H4 (cell line): ENCODE measurements at regions not wholly inside any gene's neighbourhood (a gene's known extent, or its start where the extent isn't known, plus 50 kb on each side); places are given as distances from the start of the nearest gene placed in this dataset.
"Not testable (repeated sequence)": the region's sequence is repeated elsewhere in the genome, so short reads cannot be mapped to it uniquely, and the experiment has no call there.

ENCODE experiments used
- DNase-seq: peaks from one replicate; pipeline ENCODE4 v3.0.0-alpha.2; 2015; ENCODE audit warnings: low spot score

- not testable (repeated sequence) for DNase-seq
These were observed 119.5 kb downstream of the IGLL1 start for GRCh38 chr22:23460517-23461031.

- not testable (repeated sequence) for DNase-seq
These were observed 120.2 kb downstream of the IGLL1 start for GRCh38 chr22:23459645-23460516.

DNA sequence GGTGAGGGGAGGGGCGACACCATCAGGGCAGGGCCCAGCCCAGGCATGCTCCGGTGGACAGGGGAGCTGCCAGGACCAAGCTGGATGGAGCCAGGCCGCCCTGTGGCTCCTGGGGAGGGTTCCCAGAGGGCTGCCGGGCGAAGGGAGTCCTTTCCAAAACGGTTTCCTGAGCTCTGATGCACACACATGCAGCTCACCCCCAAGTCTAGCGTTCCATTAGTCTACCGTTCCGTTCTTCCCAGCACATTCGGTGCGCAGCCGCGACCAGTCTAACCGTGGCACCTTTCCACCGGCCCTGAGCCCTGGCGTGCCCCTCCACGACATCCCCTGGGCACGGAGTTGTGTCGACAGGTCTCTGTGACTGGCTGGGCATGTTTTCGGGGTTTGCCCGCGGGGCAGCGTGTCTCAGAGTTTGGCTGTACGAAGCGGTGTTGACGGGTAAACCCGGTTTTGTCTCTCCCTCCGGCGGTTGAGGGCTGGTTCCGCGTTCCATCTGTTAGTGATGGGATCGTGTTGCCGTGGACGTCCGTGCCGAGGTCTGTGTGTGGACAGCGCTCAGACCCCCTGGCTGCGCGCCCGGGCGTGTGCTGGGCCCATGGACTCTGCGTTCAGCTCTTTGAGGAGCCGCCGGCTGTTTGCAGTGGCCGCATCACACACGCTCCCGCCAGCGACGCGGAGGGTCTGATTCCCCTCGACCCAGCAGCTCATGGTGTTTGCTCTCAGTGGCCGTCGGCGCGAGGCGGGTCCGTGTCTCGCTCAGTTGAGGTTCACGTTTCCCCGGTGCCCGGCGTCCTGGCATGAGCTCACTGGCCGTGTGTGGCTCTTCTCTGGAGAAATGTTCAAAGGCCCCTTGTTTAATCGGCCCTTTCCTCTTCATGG lies 121.2 kb downstream of the IGLL1 start:
- no peak for DNase-seq

GRCh38 chr22:23457380-23457985 lies 122.6 kb downstream of the IGLL1 start:
- DNase-seq, result no peak

- not testable (repeated sequence) for DNase-seq
These were observed 123.3 kb downstream of the IGLL1 start for GRCh38 chr22:23456666-23457379.

DNA sequence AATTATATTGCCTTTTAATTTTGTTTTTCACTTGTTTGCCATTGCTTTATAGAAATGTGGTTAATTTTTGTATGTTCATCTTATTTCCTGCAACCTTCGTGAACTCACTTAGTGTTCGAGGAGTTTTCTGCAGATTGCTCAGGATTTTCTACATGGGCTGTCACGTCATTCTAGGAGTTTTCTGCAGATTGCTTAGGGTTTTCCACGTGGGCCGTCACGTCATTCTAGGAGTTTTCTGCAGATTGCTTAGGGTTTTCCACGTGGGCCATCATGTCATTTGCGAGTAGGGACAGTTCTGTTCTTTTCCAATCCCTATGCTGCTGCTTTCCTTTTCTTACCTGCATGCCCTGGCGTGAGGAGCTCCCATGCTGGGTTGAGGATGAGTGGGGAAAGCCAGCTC lies 125.7 kb downstream of the IGLL1 start:
- DNase-seq, result not testable (repeated sequence)

DNA sequence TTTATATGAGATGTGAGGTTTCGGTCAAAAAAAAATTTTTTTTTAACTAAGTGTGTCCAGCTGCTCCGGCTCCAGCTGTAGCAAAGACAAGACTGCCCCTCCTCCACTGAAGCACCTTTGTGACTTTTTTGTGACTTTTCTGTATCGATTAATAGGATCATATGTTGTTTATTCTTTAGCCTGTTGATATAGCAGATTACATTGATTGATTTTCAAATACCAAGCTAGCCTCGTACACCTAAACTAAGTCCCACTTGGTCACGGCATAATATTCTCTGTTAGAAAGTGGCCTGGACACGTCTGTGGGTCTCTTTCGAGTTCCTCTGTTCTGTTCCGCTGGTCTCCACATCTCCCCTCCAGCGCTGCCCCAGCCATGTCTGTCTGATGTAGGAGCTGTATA lies 126.8 kb downstream of the IGLL1 start:
- no peak for DNase-seq

- DNase-seq, result no peak
These were observed 127.7 kb downstream of the IGLL1 start for GRCh38 chr22:23452231-23453010.

GRCh38 chr22:23451452-23452230 lies 128.4 kb downstream of the IGLL1 start:
- not testable (repeated sequence) for DNase-seq

GRCh38 chr22:23450821-23451220 lies 129.3 kb downstream of the IGLL1 start:
- not testable (repeated sequence) for DNase-seq

DNA sequence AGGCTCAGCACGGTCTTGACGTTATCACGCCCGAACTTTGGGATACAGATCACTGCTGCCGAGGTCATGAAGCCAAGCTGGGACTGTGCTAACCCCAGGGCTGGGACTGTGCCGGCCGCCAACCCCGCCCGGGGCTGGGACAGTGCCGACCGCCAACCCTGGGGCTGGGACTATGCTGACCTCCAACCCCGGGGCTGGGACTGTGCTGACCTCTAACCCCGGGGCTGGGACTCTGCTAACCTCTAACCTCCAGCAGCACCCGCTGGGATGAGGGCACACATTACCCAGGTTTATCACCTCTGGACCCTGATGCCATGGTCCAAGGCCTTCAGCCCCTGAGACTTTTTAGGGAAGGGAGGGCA lies 129.7 kb downstream of the IGLL1 start:
- DNase-seq, result no peak

DNA sequence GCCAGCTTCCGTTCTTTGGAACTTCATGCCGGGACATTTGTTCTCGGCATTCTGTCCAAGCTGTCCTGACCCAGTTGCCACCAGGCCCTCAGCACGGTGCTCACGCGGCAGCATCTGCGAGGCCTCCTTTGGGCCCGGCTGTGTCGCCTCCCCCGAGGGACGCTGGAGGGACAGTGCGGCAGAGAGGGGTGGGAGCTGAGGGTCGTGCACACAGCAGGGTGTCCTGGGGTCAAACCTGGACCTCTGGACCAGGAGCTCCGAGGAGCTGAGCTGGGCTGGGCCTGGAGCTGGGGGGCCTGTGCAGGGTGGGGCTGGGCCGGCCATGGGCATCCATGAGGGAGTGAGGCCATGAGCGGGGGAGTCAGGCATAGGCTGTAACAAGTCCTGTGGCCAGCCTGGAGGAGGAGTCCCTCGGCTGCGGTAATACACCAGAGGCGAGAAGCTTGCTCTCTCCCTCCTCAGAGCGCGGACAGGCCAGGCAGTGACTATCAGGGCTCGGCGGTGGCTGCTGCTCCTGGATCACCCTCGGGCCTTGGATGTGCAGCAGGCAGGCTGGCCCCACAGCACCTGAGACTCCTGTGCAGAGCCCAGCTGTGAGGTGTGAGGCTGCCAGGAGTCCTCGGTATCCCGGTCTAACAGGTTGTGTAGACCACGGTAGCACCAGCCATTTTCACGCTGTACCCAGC lies 130.2 kb downstream of the IGLL1 start:
- not testable (repeated sequence) for DNase-seq

DNA sequence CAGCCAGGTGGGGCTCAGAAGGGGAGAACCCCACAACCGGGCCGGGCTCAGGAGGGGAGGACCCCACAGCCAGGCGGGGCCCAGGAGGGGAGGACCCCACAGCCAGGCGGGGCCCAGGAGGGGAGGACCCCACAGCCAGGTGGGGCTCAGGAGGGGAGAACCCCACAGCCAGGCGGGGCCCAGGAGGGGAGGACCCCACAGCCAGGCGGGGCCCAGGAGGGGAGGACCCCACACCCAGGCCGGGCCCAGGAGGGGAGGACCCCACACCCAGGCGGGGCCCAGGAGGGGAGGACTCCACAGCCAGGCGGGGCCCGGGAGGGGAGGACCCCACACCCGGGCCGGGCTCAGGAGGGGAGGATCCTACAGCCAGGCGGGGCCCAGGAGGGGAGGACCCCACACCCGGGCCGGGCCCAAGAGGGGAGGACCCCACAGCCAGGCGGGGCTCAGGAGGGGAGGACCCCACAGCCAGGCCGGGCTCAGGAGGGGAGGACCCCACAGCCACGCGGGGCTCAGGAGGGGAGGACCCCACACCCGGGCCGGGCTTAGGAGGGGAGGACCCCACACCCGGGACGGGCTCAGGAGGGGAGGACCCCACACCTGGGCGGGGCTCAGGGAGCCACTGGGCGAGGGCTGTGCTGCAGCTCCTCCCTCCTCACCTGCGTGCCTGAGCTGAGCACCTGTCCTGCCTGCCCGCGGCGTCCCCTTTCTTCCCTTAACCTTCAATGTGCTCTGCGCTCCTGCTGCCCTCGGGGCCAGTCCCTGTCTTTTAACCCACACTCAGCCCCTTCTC lies 131.4 kb downstream of the IGLL1 start:
- DNase-seq, result not testable (repeated sequence)

GRCh38 chr22:23446796-23447350 lies 133.2 kb downstream of the IGLL1 start:
- no peak for DNase-seq

DNA sequence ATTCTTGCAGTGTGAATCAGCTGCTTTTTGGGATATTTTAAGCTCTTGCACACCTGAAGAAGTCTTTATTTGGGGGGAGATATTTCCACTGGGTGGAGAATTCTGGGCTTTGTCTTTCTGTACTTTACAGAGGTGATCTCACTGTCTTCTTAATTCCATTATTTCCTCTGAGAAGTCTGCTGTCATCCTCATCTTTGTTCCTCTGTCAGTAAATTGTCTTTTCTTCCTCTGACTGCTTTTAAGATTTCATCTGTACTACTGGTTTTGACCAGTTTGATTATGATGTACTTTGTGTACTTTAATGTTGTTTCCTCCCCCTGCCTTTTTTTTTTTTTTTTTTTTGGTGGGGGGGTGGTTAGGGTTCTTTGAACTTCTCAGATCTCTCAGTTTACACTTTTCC lies 133.9 kb downstream of the IGLL1 start:
- not testable (repeated sequence) for DNase-seq

GRCh38 chr22:23443905-23444304 lies 136.2 kb downstream of the IGLL1 start:
- not testable (repeated sequence) for DNase-seq

DNA sequence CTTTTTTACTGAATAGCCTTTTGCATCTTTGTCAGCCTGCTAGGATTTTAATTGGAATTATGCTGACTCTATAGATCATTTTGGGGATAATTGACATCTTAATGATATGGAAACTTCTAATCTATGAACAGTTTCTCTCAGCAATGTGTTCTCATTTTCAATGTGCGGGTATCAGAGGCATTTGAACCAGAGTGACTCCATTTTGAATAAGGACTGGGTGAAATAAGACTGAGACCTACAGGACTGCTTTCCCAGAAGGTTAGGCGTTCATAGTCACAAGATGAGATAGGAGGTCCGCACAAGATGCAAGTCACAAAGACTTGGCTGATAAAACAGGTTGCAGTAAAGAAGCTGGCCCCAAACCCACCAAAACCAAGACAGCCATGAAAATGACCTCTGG lies 140.5 kb downstream of the IGLL1 start:
- DNase-seq, result not testable (repeated sequence)

DNA sequence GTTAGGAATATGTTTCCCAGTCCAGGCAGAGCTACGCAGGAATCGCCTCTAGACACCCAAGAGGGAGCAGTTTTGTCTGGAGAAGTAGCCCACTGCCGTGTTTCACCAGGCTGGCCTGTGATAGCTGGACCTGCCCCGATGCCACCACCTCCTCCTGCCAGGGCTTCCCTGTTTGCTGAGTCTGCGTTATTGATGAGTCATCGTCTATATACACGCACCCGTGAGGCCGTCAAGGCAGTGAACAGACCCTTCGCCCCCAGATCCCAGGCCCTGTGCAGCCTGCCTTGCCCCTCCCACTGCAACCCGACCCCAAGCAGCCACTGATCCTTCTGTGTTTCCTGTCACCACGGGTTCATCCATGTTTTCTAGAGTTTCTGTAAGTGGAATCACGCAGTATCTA lies 141.9 kb downstream of the IGLL1 start:
- no peak for DNase-seq
